Lung (tissue), 11 donors: ENCODE measurements at regions not wholly inside any gene's neighbourhood (a gene's known extent, or its start where the extent isn't known, plus 50 kb on each side); places are given as distances from the start of the nearest gene placed in this dataset.

ENCODE experiments used
- ATAC-seq: fragments of 200-7000 bp; cut with Tn5 transposase; one replicate; pipeline ENCODE4 v1.9.1; 2020; ENCODE audit warnings: moderate number of reproducible peaks; ENCODE audit not compliant: insufficient read depth, low FRiP score
- DNase-seq, 3 donors: peaks; one replicate each; pipeline ENCODE4 v3.0.0-alpha.2; 2013 to 2017
- H3K27ac ChIP-seq, 2 donors: one replicate each; pipeline ENCODE4 v1.5.1; 2013; ENCODE audit warnings: mild to moderate bottlenecking in 2 of 2, moderate library complexity in 2 of 2, control low read depth in 1 of 2, inconsistent platforms in 1 of 2, low read depth in 1 of 2, low read length in 1 of 2
- H3K27me3 ChIP-seq, 3 donors: one replicate each; pipeline ENCODE4 v1.5.1; 2013; ENCODE audit warnings: low read length in 2 of 3; ENCODE audit not compliant: control insufficient read depth in 3 of 3, insufficient read depth in 3 of 3
- H3K36me3 ChIP-seq, 4 donors: one replicate each; pipeline ENCODE4 v1.5.1; 2013; ENCODE audit warnings: low read length in 4 of 4, mild to moderate bottlenecking in 1 of 4, moderate library complexity in 1 of 4; ENCODE audit not compliant: control insufficient read depth in 4 of 4, insufficient read depth in 4 of 4
- H3K4me1 ChIP-seq, 5 donors: one replicate each; pipeline ENCODE4 v1.5.1; 2013; ENCODE audit warnings: low read length in 5 of 5, mild to moderate bottlenecking in 2 of 5, moderate library complexity in 1 of 5; ENCODE audit not compliant: control insufficient read depth in 5 of 5, insufficient read depth in 5 of 5
- H3K4me3 ChIP-seq: one replicate; pipeline ENCODE4 v1.5.1; 2013; ENCODE audit warnings: mild to moderate bottlenecking, control low read depth, moderate library complexity
- H3K9ac ChIP-seq, 2 donors: one replicate each; pipeline ENCODE4 v1.5.1; 2013; ENCODE audit warnings: low read length in 2 of 2, control low read depth in 1 of 2; ENCODE audit not compliant: insufficient read depth in 1 of 2
- H3K9me3 ChIP-seq, 4 donors: one replicate each; pipeline ENCODE4 v1.5.1; 2013; ENCODE audit warnings: low read length in 3 of 4, mild to moderate bottlenecking in 1 of 4, moderate library complexity in 1 of 4; ENCODE audit not compliant: control insufficient read depth in 4 of 4, insufficient read depth in 3 of 4
- WGBS, 2 donors: extraction: QIAGEN DNeasy Blood & Tissue Kit; methylation state at CpG; one replicate each; pipeline ENCODE4 v1.1.7; 2013; 5-methylcytosine and 5-hydroxymethylcytosine counted together
- TF ChIP-seq, protein P1 (sequence below): IDR thresholded peaks from 2 replicates; pipeline ENCODE4 v1.5.1; 2012; ENCODE audit warnings: mild to moderate bottlenecking; ENCODE audit errors: control extremely low read depth, extremely low read depth
- donor health status: control.
- donor health status: control.
- donor health status: Bipolar disorder and iron deficiency.
- donor health status: healthy.
- donor health status: DM: yes; HTN: yes; CAD: no.

DNA sequence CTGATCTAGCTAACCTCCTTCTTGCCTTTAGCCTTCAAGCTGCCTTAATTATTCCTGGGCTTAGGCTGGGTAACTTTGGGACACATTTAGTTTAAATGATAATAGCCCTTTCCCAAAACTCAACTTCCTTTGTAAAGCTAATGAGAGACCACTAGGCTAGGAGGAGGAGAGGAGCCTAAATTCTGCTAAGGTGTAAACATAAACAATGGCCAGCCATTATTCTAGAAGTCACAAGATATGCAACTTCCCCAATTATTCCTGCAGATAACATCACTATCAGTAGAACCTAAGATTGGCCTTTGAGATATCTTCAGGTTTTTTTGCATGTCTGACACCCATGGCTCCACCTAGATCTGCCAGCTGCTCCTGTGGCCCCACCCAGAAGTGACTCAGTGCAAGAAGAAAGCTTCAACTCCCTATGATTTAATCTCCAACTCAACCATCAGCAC, 131.2 kb upstream of the FAM20A start:
- Histone ChIP-seq H3K9me3 (peaks cover 0 to 2% (median 0%) of the 10 kb centered on the region in 4 donors), H3K9ac (no peak overlapping the region), H3K36me3 (no peaks in the 10 kb centered on the region), H3K27ac (no peak overlapping the region), H3K4me3 (no peak overlapping the region), H3K4me1 (peaks cover 0 to 7% (median 0%) of the 10 kb centered on the region in 5 donors), H3K27me3 (no peaks in the 10 kb centered on the region)
- ATAC-seq (no peak), DNase-seq (no peak)
- TF ChIP-seq, protein P1, sequence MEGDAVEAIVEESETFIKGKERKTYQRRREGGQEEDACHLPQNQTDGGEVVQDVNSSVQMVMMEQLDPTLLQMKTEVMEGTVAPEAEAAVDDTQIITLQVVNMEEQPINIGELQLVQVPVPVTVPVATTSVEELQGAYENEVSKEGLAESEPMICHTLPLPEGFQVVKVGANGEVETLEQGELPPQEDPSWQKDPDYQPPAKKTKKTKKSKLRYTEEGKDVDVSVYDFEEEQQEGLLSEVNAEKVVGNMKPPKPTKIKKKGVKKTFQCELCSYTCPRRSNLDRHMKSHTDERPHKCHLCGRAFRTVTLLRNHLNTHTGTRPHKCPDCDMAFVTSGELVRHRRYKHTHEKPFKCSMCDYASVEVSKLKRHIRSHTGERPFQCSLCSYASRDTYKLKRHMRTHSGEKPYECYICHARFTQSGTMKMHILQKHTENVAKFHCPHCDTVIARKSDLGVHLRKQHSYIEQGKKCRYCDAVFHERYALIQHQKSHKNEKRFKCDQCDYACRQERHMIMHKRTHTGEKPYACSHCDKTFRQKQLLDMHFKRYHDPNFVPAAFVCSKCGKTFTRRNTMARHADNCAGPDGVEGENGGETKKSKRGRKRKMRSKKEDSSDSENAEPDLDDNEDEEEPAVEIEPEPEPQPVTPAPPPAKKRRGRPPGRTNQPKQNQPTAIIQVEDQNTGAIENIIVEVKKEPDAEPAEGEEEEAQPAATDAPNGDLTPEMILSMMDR, result no peak

DNA sequence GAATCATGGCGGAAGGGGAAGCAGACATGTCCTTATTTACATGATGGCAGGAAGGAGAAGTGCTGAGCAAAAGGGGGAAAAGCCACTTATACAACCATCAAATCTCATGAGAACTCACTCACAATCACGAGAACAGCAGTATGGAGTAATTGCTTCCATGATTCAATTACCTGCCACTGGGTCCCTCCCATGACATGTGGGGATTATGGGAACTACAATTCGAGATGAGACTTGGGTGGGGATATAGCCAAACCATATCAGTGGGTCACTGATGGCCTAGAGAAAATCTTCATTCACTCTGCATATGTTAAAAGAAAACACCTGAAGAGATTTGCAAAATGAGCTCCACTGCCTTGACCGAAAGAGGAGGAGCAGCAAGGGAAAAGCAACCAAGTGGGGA, 130.3 kb upstream of the FAM20A start:
- no peaks in the 10 kb centered on the region for H3K36me3 ChIP-seq
- peaks cover 0 to 2% (median 0%) of the 10 kb centered on the region in 4 donors for H3K9me3 ChIP-seq
- H3K9ac ChIP-seq, result no peak overlapping the region
- 69 to 71% methylated on average over 4 of the region's 4 CpGs for WGBS, 2 donors
- no peak overlapping the region for H3K27ac ChIP-seq
- no peaks in the 10 kb centered on the region for H3K27me3 ChIP-seq
- TF ChIP-seq, protein P1, result no peak
- ATAC-seq, result no peak
- H3K4me1 ChIP-seq, result peaks cover 0 to 7% (median 0%) of the 10 kb centered on the region in 5 donors
- DNase-seq, result no peak
- no peak overlapping the region for H3K4me3 ChIP-seq

DNA sequence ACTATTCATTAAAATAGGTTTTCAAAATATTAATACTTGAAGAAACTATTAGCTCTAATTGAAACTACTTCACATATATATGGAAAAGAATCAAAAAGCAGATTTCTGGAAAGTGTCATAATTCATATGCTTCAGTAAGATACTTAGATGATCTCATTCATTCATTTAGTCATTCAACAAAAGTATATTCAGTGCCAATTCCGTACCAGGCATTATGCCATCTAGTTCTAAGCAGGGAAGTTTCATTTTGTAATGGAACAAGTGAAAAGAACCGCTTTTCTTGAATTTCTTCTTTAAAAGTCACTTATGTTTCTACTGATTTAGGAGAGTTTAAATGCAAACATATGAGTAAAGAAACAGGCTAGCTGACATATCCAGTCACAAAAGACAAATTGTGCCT, 118.3 kb upstream of the FAM20A start:
- no peak for ATAC-seq
- Histone ChIP-seq H3K9me3 (no peaks in the 10 kb centered on the region), H3K4me3 (no peak overlapping the region), H3K27me3 (no peaks in the 10 kb centered on the region), H3K36me3 (no peaks in the 10 kb centered on the region), H3K27ac (no peak overlapping the region), H3K9ac (no peak overlapping the region), H3K4me1 (peaks cover 0 to 1% (median 0%) of the 10 kb centered on the region in 5 donors)
- peak in 1 of 3 donors; percentile 16 for DNase-seq
- WGBS, 2 donors, result 68 to 88% methylated on average over 2 of the region's 2 CpGs
- TF ChIP-seq, protein P1, result no peak

DNA sequence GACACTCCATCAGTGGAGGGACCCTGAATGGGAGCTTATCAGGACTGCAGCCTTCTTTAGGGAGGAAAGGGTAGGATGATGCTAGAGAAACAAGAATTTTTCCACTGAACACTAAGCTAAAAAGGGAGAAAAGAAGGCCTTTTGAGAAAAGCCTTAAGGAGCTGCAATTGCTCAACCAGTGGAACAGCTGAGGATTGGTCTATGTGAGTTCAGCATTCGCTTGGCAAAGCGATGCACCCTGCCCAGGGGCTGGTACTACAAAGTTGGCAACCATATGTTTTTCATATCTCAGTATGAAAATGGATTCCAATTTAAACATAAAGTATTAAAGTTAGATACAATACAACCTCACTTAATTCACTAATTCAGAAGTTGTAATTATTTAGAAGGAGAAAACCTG, 117.8 kb upstream of the FAM20A start:
- H3K4me1 ChIP-seq, result peaks cover 0 to 1% (median 0%) of the 10 kb centered on the region in 5 donors
- WGBS, 2 donors, result 96% methylated on average over 2 of the region's 2 CpGs
- H3K36me3 ChIP-seq, result no peaks in the 10 kb centered on the region
- H3K9ac ChIP-seq, result no peak overlapping the region
- DNase-seq, result no peak
- no peak for ATAC-seq
- no peak overlapping the region for H3K27ac ChIP-seq
- H3K9me3 ChIP-seq, result no peaks in the 10 kb centered on the region
- no peaks in the 10 kb centered on the region for H3K27me3 ChIP-seq
- TF ChIP-seq, protein P1, result no peak
- no peak overlapping the region for H3K4me3 ChIP-seq
